Right renal pelvis (tissue), 4 donors: ENCODE measurements at regions not wholly inside any gene's neighbourhood (a gene's known extent, or its start where the extent isn't known, plus 50 kb on each side); places are given as distances from the start of the nearest gene placed in this dataset.

Experiments
- DNase-seq, 4 donors: peaks; one replicate each; pipeline ENCODE4 v3.0.0-alpha.2; 2013; ENCODE audit warnings: low read depth in 4 of 4, low spot score in 3 of 4, missing footprints in 1 of 4

GRCh38 chr9:80369641-80370040, 797.9 kb downstream of the TLE4 start:
- no peak for DNase-seq

- no peak for DNase-seq
Observed at GRCh38 chr9:80366626-80367025, 794.9 kb downstream of the TLE4 start.

- no peak for DNase-seq
Observed at GRCh38 chr9:80359941-80360881, 788.4 kb downstream of the TLE4 start.

GRCh38 chr9:80359291-80359690, 787.5 kb downstream of the TLE4 start:
- no peak for DNase-seq

- DNase-seq, result no peak
Observed at GRCh38 chr9:80352967-80353366, 781.2 kb downstream of the TLE4 start.

GRCh38 chr9:80351612-80352011, 779.8 kb downstream of the TLE4 start:
- DNase-seq, result no peak

- no peak for DNase-seq
Observed at GRCh38 chr9:80326105-80326504, 754.3 kb downstream of the TLE4 start.

GRCh38 chr9:80320916-80321315, 749.2 kb downstream of the TLE4 start:
- DNase-seq, result no peak

GRCh38 chr9:80320480-80320879, 748.7 kb downstream of the TLE4 start:
- no peak for DNase-seq

GRCh38 chr9:80305136-80305535, 733.4 kb downstream of the TLE4 start:
- no peak for DNase-seq

- no peak for DNase-seq
Observed at GRCh38 chr9:80294955-80295354, 723.2 kb downstream of the TLE4 start.

GRCh38 chr9:80294318-80294717, 722.6 kb downstream of the TLE4 start:
- no peak for DNase-seq

- DNase-seq, result no peak
Observed at GRCh38 chr9:80292231-80292630, 720.5 kb downstream of the TLE4 start.

GRCh38 chr9:80285326-80285725, 713.6 kb downstream of the TLE4 start:
- DNase-seq, result no peak

- DNase-seq, result no peak
Observed at GRCh38 chr9:80282766-80283165, 711.0 kb downstream of the TLE4 start.

- DNase-seq, result no peak
Observed at GRCh38 chr9:80259079-80259478, 687.3 kb downstream of the TLE4 start.

- DNase-seq, result no peak
Observed at GRCh38 chr9:80251778-80252177, 680.0 kb downstream of the TLE4 start.

GRCh38 chr9:80242022-80242421, 670.3 kb downstream of the TLE4 start:
- no peak for DNase-seq

GRCh38 chr9:80235752-80236151, 664.0 kb downstream of the TLE4 start:
- no peak for DNase-seq

GRCh38 chr9:80233906-80234305, 662.1 kb downstream of the TLE4 start:
- no peak for DNase-seq

- no peak for DNase-seq
Observed at GRCh38 chr9:80233102-80233843, 661.5 kb downstream of the TLE4 start.
